NCI-H1694 (cell line): ENCODE measurements at regions not wholly inside any gene's neighbourhood (a gene's known extent, or its start where the extent isn't known, plus 50 kb on each side); places are given as distances from the start of the nearest gene placed in this dataset.

Source experiments
- DNase-seq: peaks from one replicate; lab custom pipeline; 2025; lab: John Stamatoyannopoulos, UW

- DNase-seq = no peak
These were observed 848.0 kb downstream of the RNF144A start for GRCh38 chr2:7765236-7765635.

- no peak for DNase-seq
These were observed 849.0 kb downstream of the RNF144A start for GRCh38 chr2:7766088-7766722.

DNA sequence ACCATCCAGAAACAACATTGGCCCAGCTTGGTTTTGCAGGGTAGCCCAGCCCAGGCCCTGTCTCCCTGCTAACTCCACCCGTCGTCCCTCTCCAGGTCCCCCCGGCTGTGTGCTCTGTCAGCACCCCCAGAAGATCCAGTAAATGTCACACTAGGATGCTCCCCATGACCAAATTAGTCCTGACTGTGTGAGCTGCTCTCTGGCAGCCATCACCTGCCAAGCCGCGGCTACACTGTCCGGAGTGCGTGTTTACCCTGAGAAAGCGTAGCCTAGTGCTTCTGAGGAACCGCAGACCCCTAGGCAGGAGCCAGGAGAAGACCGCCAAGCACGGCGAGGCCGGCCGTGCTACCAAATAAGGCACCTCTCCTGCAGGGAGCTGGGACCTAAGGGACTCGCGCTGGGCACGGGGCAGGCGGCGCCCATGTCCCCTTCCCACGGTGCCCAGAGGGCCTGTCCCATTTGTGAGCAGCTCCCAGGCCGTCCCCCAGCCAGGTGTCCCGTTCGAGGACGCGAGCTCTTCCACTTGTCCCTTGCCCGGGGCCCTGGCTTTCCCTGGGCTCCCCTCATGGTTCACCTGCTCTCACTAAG lies 849.9 kb downstream of the RNF144A start:
- no peak for DNase-seq

DNA sequence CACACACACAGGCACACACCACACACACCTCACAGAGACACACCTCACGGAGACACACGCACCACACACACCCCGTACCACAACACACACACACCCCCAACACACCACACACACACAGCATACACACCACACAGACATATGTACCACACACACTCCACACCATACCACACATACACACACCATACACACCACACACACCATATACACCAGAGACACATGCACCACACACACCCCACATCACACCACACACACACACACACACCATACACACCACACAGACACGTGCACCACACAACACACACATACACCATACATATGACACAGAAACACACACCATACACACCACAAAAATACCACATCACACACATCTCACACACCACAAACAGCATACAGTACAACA lies 850.7 kb downstream of the RNF144A start:
- no peak for DNase-seq

DNA sequence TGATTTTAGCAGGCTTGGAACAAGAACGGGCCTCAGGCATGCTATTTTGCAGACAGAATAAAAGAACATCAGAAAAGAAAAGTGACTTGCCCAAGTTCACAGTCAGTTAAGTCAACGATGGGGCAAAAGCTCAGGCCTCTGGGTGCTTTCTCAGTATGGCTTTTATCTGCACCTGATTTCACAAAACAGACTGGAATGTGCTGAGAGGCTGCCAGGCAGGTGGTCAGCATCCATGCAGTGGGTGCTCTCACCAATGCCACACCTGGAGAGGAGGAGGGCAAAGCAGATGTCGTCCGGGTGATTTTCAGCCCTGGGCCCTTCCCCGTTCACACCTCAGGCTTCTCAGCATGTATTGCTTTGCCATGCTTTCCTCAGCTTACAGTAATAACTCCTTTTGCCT lies 854.6 kb downstream of the RNF144A start:
- DNase-seq = no peak

DNA sequence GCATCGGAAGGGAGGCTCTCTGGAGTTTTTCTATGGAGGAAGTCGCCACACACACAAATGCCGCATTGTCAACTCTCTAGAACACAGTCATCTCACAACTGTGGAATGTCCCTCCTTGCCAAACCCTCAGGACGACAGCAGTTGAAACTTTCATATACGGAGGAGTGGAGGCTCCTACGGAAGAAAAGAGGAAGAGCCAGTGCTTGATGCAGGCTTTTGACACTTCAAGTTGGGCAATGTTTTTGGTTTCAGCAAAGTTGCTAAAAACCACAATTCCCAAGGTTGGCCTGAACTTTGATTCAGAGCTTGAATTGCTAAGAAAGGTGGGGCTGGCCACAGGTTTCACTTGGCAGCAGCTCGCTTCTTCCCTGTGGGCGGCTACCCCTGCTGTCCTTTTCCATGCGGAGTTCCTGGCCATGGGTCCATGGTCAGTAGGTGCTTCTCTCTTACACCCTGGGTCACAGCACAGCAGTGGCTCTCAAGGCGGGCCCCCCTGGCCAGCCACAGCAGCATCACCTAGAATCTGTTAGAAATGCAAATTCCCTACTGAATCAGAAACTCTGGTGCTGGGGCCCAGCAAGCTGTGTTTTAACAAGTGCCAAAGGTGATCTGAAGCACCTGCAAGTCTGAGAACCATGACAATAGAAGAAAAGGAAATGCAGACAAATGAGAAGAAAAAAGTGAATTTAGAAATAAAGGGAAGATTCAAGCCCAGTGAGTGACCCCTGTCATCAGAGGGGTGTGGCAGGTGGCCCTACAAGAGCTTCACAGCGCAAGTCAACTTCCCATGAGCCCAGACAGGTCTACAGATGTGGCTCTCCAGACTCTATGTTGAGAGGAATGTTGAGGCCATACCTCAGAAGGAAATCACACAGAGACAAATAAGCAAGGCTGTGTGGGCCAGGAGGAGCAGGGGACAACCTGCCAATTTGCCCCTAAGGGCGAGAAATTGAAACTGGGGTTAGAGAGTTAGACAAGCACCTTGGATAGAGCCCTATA lies 856.4 kb downstream of the RNF144A start:
- no peak for DNase-seq

DNA sequence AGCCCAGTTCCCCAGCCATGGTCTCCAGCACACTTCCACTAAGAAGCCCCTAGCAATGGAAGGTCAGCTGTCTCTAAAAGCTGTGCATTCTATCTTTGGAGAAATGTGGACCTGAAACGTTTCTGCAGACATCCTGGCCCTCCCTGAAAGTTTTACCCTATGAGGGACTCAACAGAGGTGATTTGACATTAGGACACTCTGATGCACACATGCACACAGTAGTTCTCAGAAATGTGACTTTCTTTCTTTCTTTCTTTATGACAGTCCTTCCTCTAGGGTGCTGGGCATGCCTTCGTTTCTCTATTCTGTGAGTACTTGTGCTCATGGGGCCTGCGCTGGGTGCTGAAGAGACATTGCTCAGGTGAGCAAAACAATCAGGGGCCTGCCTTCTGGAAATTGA lies 857.3 kb downstream of the RNF144A start:
- no peak for DNase-seq

GRCh38 chr2:7777668-7778067 lies 860.5 kb downstream of the RNF144A start:
- no peak for DNase-seq

- DNase-seq = no peak
These were observed 863.1 kb downstream of the RNF144A start for GRCh38 chr2:7780321-7780720.

DNA sequence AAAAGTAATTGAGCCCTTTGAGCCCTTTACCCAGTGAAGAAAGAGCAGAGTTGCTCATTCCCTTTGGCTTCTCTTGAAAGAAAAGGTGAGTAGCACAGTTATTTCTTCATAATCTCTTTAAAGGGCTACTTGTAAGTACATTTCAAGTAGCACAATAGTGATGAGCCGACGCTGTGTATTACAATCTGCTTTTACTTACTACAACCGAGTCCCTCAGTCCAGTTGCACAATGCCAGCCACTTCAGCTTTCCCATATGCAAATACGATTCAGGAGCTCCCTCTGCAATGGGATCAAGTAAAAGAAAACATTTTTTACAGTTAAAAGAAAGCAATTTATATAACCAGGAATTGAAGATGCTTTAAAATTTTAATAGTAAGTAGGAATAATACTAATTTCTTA lies 868.5 kb downstream of the RNF144A start:
- no peak for DNase-seq

GRCh38 chr2:7788736-7789135 lies 871.5 kb downstream of the RNF144A start:
- no peak for DNase-seq

DNA sequence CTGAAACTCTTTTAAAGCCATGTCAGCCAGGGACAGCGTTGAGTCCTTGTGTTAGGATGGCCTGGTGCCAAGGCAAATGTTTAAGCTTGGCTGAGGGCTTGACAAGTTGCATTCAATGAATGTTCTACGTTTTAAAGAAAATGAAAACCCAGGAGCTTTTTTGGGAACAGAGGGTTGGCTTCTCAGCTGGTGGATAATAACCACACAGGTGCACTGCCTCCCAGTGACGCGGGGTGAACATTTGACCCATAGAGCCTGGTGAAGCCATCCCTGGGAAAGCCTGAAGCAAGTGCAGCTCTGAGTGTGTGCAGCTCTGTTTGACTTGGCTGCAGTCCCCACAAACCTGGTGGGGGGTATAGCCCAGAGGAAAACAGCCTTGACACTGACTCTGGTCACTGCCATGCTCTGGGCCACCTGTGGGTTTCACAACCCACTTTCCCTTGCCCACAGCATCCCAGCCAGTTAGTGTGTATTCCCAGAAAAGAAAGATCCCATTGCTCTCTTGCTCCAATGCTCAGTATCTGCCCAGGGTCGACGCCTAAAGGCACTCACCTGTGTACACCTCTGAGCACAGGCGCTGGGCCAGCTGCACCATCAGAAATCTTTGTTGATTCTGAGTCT lies 874.9 kb downstream of the RNF144A start:
- DNase-seq = peak; percentile 56

DNA sequence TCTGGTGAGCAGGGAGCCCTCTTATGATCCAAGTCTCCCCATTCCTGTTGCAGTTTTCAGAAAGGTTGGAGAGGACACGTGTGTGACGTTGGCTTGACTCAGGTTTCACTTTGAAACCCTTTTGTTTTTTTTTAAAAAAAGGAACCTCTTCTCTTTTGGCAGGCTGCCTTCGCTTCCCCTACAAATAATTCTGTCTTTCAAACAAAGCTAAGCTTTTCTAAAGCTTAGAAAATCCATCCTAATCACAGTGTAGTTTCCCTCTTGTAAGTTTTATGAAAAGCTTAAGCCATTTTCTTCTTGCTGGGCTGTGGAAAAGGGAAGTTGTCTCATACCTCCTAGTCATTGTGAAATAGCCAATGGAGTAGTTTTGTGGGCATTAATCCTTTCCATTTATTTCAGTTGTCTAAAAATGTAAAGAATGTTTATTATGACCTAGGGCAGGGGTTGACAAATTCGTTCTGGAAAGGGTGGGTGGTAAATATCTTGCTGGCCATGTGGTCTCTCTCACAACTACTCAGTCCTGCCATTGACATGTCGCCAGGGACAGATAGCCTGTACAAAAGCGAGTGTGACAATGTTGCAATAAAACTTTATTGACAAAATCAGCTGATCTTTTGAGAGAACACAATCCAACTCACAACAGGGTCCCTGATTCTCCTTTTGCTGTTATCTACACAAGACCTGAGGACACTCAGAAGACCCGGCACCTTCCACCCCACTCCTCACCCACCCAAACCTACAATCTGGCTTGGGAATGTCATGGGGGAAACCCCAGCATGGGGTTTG lies 878.8 kb downstream of the RNF144A start:
- no peak for DNase-seq

- no peak for DNase-seq
These were observed 881.8 kb upstream of the ID2 start for GRCh38 chr2:7800031-7800430.

GRCh38 chr2:7801212-7801611 lies 880.6 kb upstream of the ID2 start:
- no peak for DNase-seq

GRCh38 chr2:7803515-7803914 lies 878.3 kb upstream of the ID2 start:
- DNase-seq = no peak

DNA sequence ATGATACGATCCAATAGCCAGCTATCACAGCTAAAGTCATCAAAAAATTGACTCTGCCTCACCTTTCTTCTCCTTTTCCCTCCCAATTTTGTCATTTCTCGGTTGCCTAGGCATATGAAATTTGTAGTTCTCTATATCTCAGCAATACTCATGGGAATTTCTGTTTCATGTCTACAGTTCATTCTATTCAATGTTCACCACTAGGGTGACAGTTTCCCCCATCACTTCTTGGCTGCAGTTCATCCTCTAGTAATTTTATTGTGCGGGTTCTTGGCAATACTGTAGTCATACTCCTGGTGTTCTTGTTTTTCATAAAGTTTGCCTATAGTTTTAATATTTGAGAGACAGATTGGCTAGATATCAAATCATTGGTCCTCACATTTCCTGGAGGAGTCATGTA lies 872.2 kb upstream of the ID2 start:
- DNase-seq = no peak

DNA sequence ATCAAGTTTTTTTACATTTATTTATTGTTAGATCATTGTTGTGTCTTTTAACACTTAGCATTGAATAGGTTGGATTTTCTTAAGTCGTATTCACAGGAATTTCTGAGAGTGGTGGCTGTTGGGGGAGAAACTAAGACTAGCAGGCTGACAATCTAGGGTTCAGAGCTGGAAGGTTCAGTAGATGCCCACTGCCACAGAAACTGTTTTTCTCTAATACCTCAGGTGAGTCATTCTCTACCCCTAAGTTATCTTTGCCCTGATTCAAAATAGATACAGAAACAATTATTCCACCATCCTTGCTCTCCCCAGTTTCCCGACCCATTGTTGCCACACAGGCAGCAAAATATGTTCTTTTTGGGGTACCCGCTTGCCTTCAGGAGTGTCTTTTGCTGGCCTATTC lies 870.8 kb upstream of the ID2 start:
- no peak for DNase-seq

DNA sequence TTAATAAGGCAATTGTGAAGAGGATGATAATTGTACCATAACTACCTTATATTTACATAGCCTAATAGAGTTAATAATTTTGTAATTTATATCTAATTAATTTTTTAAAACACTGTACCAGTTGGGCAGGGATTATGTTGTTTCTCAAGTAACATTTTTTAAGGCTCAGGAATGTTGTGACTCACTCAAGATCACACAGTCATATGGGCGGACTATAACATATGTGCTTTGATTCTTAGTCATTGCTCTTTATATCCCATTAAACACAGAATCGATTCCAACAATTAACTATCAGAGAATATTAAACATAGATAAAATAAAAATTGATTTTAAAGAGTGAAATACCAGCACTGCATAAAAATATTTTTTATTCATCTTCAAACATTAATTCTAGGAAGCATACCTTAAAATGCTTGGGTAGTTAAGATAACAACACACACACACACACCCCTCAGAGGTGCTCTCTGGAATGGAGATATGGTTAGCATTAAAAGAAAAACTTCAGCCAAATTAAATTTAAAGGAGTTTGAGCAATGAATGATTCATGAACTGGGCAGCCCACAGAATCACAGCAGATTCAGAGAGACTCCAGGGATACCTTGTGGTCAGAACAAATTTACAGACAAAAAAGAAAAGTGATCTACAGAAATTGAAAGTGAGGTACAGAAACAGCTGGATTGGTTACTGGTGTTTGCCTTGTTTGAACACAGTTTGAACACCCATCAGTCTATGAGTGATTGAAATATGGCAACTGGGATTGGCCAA lies 869.4 kb upstream of the ID2 start:
- no peak for DNase-seq

- no peak for DNase-seq
These were observed 868.1 kb upstream of the ID2 start for GRCh38 chr2:7813541-7814292.
